ENCODE measurements at regions not wholly inside any gene's neighbourhood (a gene's known extent, or its start where the extent isn't known, plus 50 kb on each side); places are given as distances from the start of the nearest gene placed in this dataset.

DNA sequence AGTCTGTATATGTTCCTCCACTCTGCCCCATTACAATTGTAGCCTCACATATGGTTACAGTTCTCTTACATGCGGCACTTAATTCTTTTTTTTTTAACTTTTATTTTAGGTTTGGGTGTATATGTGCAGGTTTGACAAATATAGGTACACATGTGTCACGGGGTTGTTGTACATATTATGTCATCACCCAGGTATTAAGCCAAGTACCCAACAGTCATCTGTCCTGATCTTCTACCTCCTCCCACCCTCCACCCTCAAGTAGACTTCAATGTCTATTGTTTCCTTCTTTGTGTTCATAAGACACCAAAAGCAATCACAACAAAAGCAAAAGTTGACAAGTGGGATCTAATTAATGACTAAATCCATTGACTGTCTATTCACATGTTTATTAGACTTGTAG is 144.6 kb upstream of the TP63 start:
- H3K4me1 Mint-ChIP-seq: peaks cover 7% of the 10 kb centered on the region

DNA sequence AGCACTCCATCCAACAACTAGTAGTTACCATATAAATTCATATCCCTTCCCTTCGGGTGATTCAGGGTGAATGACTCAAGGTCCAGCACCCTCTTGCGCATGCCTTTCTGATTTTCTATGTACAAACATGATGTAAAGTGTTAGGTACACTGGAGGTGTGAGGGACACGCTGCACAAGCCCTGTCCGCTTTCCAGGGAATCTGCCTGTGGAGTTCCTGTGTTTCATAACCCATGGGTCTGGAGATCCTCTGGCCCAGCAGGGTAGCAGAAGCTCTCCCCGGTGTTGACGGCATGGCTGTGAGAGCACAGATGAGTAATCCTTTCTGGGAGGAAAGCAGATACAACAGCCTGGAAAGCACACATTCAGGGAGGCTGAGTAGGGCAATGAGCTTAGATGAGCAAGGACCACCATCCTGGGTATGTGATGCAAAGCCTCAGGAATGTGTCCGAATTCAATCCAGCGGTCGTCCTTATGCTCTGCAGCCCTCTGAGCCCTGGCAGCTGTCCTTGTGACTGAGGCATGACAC is 142.9 kb upstream of the TP63 start:
- Histone ChIP-seq H3K9me3 (ENCODE audit: control insufficient read depth, low read length) (no peaks in the 10 kb centered on the region), H3K27ac (ENCODE audit: low read depth, low read length) (no peak overlapping the region), H3K4me3 (ENCODE audit: low read length) (no peak overlapping the region), H3K4me1 (ENCODE audit: control insufficient read depth, insufficient read depth, low read length) (peaks cover 7% of the 10 kb centered on the region), H3K9ac (ENCODE audit: extremely low read depth, low read length, poor library complexity, severe bottlenecking) (no peak overlapping the region), H3K36me3 (ENCODE audit: control insufficient read depth, insufficient read depth, low read length) (no peaks in the 10 kb centered on the region), H3K27me3 (ENCODE audit: control insufficient read depth, insufficient read depth, low read length, poor library complexity, severe bottlenecking) (no peaks in the 10 kb centered on the region)
- Mint-ChIP-seq H3K4me1 (peaks cover 7% of the 10 kb centered on the region), H3K4me3 (no peak overlapping the region), H3K27ac (no peak overlapping the region), H3K36me3 (ENCODE audit: low read depth) (no peaks in the 10 kb centered on the region), H3K9me3 (no peaks in the 10 kb centered on the region), H3K27me3 (ENCODE audit: insufficient read depth) (peaks cover 1% of the 10 kb centered on the region)
- TF ChIP-seq, protein P1, sequence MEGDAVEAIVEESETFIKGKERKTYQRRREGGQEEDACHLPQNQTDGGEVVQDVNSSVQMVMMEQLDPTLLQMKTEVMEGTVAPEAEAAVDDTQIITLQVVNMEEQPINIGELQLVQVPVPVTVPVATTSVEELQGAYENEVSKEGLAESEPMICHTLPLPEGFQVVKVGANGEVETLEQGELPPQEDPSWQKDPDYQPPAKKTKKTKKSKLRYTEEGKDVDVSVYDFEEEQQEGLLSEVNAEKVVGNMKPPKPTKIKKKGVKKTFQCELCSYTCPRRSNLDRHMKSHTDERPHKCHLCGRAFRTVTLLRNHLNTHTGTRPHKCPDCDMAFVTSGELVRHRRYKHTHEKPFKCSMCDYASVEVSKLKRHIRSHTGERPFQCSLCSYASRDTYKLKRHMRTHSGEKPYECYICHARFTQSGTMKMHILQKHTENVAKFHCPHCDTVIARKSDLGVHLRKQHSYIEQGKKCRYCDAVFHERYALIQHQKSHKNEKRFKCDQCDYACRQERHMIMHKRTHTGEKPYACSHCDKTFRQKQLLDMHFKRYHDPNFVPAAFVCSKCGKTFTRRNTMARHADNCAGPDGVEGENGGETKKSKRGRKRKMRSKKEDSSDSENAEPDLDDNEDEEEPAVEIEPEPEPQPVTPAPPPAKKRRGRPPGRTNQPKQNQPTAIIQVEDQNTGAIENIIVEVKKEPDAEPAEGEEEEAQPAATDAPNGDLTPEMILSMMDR (conservative IDR thresholded peaks at IDR 0.05): no peak
- DNase-seq: peak; percentile 51
- WGBS, 2 experiments (ENCODE audit: insufficient coverage in 1 of 2, insufficient read length in 1 of 2): 82 to 84% methylated on average over 7 to 9 of the region's 9 CpGs

More for the DNA sequence above, 144.6 kb upstream of the TP63 start:
- no peak overlapping the region for H3K27ac ChIP-seq (ENCODE audit: low read depth, low read length)
- no peak overlapping the region for H3K27ac Mint-ChIP-seq
- WGBS, 2 experiments (ENCODE audit: insufficient coverage in 1 of 2, insufficient read length in 1 of 2): 100% methylated on average over 1 of the region's 2 CpGs; no CpG with 5 or more reads in 1 of the 2 experiments
- H3K36me3 Mint-ChIP-seq (ENCODE audit: low read depth): no peaks in the 10 kb centered on the region
- H3K27me3 Mint-ChIP-seq (ENCODE audit: insufficient read depth): peaks cover 1% of the 10 kb centered on the region
- H3K9me3 ChIP-seq (ENCODE audit: control insufficient read depth, low read length): no peaks in the 10 kb centered on the region
- H3K27me3 ChIP-seq (ENCODE audit: control insufficient read depth, insufficient read depth, low read length, poor library complexity, severe bottlenecking): no peaks in the 10 kb centered on the region
- H3K36me3 ChIP-seq (ENCODE audit: control insufficient read depth, insufficient read depth, low read length): no peaks in the 10 kb centered on the region
- no peak overlapping the region for H3K4me3 ChIP-seq (ENCODE audit: low read length)
- TF ChIP-seq, protein P1 (conservative IDR thresholded peaks at IDR 0.05): no peak
- no peak overlapping the region for H3K9ac ChIP-seq (ENCODE audit: extremely low read depth, low read length, poor library complexity, severe bottlenecking)
- peaks cover 7% of the 10 kb centered on the region for H3K4me1 ChIP-seq (ENCODE audit: control insufficient read depth, insufficient read depth, low read length)
- no peak for DNase-seq
- H3K9me3 Mint-ChIP-seq: no peaks in the 10 kb centered on the region
- H3K4me3 Mint-ChIP-seq: no peak overlapping the region

DNA sequence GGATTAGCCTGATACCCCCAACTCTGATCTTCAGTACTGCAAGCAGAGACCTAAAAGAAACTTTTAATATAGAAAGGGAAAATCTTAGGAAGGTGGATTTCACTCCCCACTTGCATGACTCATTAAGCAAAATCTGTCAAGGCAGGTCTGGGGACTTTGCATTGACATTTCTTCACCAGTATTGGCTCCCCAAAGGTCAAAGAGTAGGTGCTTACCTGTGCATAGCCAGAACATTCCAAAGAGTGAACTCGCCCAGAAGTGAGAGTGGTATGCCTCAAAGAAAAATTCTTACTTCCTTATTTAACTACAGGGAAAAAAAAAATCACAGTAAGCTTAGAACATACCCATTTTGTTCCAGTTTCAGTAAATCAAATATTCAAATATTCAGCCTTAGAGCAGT is 140.9 kb upstream of the TP63 start:
- TF ChIP-seq, protein P1 (conservative IDR thresholded peaks at IDR 0.05): no peak
- Mint-ChIP-seq H3K9me3 (no peaks in the 10 kb centered on the region), H3K27ac (no peak overlapping the region), H3K4me3 (no peak overlapping the region), H3K36me3 (ENCODE audit: low read depth) (no peaks in the 10 kb centered on the region), H3K27me3 (ENCODE audit: insufficient read depth) (peaks cover 1% of the 10 kb centered on the region), H3K4me1 (peaks cover 7% of the 10 kb centered on the region)
- no peak overlapping the region for H3K4me3 ChIP-seq (ENCODE audit: low read length)
- no peaks in the 10 kb centered on the region for H3K9me3 ChIP-seq (ENCODE audit: control insufficient read depth, low read length)
- peaks cover 7% of the 10 kb centered on the region for H3K4me1 ChIP-seq (ENCODE audit: control insufficient read depth, insufficient read depth, low read length)
- no peak overlapping the region for H3K9ac ChIP-seq (ENCODE audit: extremely low read depth, low read length, poor library complexity, severe bottlenecking)
- H3K36me3 ChIP-seq (ENCODE audit: control insufficient read depth, insufficient read depth, low read length): no peaks in the 10 kb centered on the region
- no peaks in the 10 kb centered on the region for H3K27me3 ChIP-seq (ENCODE audit: control insufficient read depth, insufficient read depth, low read length, poor library complexity, severe bottlenecking)
- 87% methylated on average over 1 of the region's 1 CpG; no CpG with 5 or more reads in 1 of the 2 experiments for WGBS, 2 experiments (ENCODE audit: insufficient coverage in 1 of 2, insufficient read length in 1 of 2)
- H3K27ac ChIP-seq (ENCODE audit: low read depth, low read length): no peak overlapping the region
- no peak for DNase-seq

Data from endodermal cell (in vitro differentiated cells).